ENCODE measurements at regions not wholly inside any gene's neighbourhood (a gene's known extent, or its start where the extent isn't known, plus 50 kb on each side); places are given as distances from the start of the nearest gene placed in this dataset.

DNA sequence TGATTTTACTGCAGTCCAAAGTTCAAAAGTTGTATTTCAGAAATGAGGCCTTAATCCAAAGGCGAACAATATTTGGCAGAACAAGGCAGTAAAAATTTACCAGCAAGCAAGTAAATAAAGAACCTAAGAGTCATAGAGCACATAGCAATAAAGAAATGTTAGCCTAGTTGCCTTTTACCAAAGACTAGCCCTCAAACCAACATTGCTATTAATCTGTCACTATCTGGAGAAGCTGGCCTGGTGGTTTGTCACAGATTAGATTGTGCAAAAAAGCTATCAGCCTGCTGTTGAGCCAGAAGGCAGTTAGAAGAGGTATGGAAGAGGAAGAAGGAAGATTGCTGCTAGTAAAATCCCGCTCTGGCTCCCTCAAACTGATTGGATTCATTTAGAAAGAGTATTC is 304.7 kb upstream of the KLF4 start:
- TF ChIP-seq, protein P1, sequence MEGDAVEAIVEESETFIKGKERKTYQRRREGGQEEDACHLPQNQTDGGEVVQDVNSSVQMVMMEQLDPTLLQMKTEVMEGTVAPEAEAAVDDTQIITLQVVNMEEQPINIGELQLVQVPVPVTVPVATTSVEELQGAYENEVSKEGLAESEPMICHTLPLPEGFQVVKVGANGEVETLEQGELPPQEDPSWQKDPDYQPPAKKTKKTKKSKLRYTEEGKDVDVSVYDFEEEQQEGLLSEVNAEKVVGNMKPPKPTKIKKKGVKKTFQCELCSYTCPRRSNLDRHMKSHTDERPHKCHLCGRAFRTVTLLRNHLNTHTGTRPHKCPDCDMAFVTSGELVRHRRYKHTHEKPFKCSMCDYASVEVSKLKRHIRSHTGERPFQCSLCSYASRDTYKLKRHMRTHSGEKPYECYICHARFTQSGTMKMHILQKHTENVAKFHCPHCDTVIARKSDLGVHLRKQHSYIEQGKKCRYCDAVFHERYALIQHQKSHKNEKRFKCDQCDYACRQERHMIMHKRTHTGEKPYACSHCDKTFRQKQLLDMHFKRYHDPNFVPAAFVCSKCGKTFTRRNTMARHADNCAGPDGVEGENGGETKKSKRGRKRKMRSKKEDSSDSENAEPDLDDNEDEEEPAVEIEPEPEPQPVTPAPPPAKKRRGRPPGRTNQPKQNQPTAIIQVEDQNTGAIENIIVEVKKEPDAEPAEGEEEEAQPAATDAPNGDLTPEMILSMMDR (IDR thresholded peaks at IDR 0.05), result no peak
- no peak for TF ChIP-seq EZH2 (IDR thresholded peaks at IDR 0.05; ENCODE audit: borderline replicate concordance, insufficient read depth, low read depth, low read length, poor library complexity, severe bottlenecking)

All from B cell (primary cell).